HT1080 (cell line): ENCODE measurements at regions not wholly inside any gene's neighbourhood (a gene's known extent, or its start where the extent isn't known, plus 50 kb on each side); places are given as distances from the start of the nearest gene placed in this dataset.

Experiments
- DNase-seq: peaks from one replicate; pipeline ENCODE4 v3.0.0-alpha.2; 2015; ENCODE audit warnings: low read depth

DNA sequence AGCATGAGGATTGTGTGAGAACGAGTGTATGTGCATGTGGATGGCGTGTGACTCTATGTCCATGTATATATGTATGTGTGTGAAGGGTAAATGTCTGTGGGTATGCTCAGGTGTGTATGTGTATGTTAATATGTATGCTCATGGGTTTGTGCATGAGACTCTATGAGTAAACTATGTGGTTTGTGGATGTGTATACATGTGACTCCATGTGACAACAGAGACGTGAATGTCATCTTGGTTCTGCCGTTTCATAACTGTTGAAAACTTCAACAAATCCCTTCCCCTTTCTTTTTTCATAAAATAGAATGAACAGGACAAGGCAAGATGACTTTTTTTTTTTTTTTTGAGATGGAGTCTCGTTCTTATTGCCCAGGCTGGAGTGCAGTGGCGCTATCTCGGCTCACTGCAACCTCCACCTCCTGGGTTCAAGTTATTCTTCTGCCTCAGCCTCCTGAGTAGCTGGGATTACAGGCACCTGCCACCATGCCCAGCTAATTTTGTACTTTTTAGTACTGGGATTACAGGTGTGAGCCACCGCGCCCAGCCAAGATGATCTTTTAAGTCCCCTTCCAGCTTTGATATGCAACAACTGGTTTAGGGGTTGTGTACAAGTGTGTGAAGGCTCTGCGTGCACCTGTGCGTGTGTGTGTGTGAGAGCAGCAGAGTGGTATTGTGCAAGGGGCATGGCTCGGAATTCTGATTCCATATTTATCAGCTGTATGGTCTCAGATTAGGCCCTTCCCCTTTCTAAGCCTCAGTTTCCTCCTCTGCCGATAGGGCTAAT lies 106.3 kb downstream of the EBNA1BP2 start:
- DNase-seq = no peak

DNA sequence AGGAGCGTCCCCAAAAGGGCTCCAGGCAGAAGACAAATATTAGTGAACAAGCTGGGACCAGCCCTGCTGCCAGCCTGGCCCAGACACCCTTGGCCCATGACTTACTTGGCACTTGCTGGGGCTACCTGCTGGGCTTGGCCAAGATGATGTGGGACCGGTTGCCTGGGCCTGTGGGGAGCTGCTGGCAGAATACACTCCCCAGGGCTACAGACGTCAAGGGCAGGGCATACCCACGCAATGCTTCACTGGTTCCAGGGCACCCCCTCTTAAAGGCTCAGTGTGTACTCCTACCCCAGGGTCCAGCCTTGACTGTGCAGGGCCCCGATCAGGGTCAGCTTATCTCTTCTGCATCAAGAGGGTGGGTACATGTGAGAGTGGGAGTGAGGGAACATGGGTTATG lies 106.5 kb upstream of the SLC2A1 start:
- DNase-seq = no peak

DNA sequence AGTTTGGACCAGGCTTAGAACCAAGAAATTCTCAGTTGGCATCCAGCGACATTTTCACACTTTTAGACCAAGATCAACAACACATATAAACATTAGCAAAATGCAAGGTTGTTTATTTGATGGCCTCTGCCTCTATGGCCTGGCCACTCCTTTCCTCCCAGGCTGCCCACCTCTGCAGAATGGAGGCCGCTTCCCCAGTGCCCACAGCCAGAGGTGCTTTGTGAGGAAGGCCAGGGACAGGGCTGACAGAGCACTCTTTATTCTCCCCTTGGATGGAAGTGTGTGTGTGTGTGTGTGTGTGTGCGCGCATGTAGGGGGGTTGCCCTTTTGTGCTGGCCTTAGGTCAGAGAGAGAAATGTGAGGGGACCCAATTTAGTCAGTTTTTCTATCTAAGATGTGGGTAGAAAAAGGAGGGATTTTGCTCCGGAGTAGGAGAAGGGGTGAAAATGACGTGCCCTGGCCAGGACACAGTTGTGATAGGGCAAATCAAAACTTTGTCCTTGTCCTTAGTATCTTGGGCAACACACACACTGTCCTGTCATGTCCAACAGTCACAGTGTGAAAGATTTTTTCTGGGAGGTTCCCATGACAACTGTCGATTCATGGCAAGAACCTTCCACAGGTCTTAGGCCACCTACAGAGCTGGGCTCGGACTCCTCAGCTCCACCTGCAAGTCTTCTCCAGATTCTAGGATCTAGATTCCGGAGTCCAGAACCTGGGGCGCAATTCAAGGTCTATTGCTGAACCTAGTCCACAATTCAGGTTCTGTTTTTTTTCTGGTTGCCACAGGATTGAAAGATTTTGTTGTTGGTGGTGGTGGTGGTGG lies 104.9 kb upstream of the SLC2A1 start:
- DNase-seq = no peak

DNA sequence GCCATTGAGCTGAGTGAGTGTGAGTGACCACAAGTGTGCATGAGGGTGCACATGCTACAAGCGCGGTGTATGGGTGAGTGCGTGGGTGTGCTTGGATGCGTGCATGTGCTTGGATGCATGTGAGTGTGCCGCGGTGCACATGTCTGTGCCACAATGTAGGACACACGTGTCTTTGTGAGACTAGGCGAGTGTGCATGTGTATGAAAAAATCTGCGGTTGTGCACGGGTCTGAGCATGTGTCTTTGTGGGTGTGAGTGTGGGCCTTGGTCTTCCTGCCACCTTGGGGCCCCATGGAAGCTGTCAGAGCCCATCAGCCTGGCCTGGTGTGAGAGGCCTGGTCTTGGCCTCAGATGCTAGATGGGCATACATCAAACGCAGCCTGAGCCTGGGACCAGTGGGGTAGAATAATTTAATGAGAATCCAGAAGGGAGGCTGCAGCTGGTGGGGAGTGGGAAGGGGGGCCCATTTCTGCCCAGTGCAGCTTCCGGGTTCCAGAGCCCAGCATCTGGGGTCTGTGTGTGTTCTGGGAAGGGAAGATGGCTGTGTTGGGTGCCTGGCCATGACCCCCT lies 103.9 kb upstream of the SLC2A1 start:
- DNase-seq = no peak

DNA sequence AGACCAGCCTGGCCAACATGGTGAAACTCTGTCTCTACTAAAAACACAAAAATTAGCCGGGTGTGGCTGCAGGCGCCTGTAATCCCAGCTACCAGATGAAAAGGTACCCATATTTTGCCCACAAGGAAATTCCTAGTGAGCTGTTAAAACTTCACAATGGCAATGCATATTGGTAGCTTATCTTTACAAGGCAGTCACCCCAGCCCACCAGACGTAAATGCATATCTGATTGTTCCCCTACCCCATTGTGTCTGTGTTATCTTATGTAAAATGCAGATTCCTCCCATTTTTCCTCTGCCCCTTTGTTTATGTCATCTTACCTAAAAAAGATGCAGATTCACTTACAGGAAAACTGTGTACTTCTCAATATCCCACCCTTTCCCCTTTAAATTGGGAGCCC lies 103.1 kb upstream of the SLC2A1 start:
- DNase-seq = no peak

DNA sequence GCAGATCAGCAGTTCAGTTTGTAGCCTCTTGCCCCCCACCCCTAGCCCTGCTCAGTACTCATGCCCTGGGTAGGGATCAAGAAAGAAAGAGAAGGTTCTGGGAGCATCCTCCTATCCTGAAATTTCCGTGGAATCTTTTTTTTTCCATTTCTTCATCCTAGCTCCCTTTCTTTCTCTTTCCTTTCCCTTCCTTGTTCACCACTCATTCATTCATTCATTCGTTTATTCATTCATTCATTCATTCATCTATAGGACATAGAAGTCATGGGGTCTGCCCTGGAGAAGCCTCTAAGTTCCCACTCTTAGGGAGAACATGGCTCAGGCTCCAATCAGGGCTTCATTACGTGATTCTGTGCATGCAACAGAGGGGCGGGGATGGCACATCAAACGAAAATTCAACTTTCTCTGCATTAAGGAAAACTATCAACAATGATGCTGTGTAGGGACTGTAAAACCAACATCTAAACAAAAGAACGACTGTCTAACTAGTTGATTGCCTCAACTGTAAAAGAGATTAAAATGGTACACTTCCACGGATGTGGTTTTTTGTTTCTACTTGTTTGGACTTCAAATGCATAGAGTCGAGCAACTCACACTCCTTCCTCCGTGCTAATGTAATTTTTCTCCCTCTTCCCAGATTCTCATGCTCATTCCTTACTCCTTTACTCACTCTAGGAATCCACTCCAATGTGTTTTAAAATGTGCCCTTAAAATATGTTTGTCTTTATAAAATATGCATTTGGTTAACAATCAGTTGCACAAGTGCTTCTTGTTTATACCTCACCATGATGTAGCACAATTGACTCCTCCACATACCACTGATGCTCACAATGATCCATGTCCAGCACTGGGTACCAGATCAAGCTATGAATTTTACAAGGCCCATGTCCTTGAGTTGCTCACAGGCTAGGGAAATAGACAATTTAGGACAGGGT lies 101.2 kb upstream of the SLC2A1 start:
- no peak for DNase-seq

DNA sequence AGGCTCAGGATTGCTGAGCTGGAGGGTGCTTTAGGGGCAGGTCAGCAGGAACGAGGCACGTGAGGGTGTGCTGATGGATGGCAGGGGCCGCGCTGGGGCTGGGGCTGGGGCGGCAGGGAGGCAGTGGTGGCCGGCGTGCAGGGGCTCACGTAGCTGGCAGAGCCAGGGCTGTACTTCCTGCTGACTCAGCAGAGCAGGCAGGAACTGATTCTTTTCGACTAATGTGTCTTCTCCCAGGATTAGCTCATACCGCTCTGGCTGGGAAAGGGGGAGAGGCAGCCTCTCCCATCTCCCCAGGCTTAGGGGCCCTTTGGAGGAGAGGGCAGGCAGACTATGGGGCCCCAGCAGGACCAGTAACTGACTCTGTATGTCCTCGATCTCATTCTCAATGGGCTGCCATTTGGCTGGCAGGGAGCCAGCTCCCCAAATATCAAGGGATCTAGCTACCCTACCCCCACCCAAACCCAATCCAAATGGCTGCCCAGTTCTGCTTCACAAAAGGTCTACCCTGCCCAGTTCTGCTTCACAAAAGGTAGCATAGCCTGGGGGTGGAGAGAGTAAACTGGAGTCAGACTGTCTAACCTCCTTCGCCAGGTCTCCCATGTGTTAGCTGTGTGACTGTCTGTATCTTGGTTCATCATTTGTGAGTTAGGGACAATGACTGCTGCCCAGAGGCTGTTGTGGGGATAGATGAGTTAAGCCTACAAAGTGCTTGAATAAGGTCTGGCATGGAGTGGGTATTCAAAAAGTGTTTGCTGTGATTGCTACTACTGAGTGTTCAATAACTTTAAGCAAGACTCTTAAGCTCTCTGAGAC lies 100.1 kb upstream of the SLC2A1 start:
- peak; percentile 57 for DNase-seq

DNA sequence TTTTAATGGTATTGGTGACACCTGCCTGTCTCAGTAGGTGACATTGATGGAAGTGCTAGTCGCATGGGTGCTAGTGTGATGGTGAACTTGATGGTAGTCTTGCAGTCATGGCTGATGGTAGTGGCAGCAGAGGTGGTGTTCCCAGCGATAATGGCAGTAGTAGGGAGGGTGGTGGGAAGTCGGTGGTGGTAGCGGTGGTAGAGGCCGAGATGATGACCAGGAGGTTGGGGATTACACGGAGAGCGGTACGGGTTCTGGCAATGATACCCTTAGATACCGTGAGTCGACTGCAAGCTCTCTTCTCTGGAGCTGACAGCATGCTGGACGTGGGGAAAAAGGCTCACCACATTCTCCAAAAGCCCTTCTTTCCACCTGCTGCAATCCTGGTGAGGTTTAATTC lies 99.4 kb upstream of the SLC2A1 start:
- DNase-seq = no peak

DNA sequence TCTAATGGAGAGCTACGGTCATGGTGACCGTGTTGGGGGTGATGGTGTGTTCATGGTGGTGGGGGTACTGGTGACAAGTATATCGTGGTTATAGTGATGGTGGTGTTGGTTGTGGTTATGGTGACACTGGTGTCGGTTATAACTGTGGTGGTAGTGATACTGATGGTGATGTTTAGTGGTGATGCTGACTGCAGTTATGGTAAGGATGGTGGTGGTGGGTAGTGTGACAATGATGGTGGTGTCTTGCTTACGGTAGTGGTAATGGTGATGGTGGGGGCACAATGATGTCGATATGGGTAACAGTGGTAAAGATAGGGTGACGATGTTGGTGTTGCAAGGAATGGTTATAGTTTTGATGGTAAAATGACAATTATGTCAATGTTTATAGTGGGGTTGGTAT lies 98.9 kb upstream of the SLC2A1 start:
- no peak for DNase-seq

DNA sequence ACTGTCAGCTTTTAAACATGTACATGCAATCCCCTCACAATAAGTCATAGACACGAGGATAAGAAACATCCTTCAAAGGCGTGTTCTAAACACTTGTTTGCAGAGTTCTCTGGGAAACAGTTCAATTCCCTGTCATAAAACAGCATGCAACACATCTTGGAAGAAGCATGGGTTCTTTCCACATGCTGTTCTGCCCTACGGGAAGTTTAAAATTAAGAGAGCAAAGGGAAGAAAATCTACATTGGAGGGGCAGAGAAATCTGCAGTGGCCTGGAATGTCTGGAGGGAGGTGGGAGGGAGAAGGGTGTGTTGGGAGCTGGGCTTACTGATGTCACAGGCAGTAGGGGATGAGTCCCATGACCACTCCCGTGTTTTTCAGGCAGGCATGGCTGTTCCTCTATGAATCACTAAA lies 98.3 kb upstream of the SLC2A1 start:
- no peak for DNase-seq

DNA sequence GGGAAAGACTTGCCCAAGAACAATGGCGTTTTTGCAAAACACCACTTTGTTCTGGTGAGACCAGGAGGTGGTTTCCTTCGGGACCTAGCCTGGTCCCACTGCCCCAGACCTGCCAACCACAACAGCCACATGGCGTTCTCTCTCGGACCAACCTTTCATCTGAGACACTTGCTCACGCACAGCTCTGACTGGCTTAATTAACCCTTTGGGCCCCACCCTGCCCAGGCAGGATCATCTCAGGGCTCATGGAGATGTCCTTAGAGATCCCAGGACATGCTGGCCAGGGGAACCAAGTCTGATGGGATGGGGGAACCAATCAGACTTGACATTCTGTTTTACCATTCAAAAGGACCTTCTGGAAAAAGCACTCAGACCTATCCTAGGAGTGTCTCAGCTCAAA lies 97.8 kb upstream of the SLC2A1 start:
- DNase-seq = no peak

DNA sequence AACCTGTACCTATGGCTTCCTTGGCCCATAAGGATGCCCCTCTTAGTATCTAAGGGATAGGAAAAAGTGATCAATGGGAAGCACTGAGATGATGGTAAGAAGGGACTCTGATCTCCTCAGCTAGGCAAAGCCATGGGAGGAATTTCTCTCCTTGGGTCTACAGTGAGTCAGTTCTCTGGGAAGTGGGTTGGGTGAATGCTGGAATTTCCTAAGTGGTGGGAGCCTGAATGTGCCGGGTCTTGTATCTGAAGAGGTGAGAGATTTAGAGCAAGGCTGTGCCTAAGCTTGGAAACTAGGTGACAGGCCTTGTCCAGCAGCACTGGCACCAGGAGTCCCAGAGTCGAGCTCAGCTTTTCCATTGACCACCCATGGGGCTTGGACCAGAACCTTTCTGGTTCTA lies 96.3 kb upstream of the SLC2A1 start:
- DNase-seq = peak; percentile 50

DNA sequence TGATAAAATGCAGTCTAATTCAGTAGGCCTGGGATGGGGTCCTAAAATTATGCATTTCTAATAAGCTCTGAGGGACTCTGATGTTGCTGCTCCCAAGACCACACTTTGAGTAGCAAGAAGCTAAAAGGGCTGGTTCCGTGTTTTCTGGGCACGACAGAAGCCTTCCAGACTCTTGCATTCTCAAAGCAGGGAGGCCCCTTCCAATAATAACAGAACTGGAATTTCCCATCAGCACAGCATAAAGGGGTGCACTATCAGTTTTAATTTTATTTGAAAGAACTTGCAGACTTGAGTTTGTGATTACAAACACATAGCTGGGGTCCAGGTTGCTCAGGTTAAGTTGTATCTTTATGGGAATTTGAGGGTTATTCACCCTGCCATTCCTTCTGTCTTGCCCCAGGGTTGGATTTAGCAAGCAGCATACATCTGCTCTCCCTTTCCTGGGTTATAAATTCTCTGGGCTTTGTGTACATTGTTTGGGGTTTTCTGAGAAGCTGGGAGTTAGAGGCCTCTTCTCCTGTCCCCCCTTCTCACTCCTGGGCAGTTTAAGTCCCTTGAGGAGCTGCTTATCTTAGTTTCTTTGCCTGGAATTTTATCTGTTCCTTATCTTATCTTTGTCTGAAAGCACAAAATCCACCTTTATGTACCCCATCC lies 94.2 kb upstream of the SLC2A1 start:
- DNase-seq = no peak

DNA sequence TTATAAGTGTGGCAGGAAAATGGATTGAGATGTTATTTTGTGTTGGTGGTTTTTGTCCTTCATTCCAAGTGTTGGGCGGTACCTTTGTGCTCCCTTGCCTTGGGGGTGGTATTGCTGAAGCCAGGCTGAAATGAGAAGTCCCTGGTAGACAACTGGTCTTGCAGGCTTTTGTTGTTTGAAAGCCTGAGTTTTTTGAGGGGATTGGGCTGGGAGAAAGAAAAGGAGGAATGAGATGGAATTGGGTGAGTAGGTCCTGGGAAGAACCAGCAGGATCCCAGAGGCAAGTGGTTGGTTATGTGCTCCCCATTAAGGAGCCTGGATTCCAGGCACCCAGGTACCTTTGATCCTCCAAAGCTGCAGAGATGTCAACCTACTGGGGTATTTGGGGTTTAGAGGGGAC lies 93.7 kb upstream of the SLC2A1 start:
- DNase-seq = no peak

DNA sequence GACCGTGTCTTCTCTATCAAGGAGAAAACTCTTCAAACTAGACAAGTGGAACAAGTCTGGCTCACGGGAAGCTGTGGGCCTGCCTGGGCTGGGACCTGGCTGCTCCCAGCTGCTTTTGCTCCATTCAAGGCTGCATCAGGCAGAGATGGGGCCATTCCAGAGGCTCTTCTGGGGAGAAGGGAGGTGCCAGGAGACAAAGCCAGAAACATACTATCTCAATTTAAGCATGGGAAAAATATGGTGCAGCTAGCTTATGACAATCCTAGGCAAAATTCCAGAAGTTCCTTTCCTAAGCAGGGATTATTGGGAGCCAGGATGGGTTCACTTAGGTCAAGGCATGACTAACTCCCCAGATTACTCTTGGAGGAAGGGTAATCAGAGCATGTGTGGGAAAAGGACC lies 90.8 kb upstream of the SLC2A1 start:
- DNase-seq = no peak

DNA sequence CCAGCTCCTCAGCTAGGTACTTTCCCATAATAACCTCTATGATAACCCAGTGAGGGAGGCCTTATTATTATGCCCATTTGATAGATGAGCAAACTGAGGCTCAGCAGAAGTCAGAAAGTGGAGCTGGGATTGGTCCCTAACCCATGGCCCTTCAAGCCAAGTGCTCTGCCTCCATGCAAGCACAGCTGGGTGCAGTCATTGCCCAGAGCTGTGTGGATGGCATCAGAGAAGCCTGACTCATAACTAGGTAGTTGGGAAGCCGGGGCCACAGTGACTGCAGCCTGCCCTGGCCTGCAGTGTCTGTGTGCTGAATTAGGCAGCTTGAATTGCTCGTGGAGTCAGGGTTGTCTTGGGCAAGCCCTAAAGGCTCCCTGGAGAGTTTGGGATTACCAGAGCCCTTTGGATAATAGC lies 89.9 kb upstream of the SLC2A1 start:
- DNase-seq = peak; percentile 31

DNA sequence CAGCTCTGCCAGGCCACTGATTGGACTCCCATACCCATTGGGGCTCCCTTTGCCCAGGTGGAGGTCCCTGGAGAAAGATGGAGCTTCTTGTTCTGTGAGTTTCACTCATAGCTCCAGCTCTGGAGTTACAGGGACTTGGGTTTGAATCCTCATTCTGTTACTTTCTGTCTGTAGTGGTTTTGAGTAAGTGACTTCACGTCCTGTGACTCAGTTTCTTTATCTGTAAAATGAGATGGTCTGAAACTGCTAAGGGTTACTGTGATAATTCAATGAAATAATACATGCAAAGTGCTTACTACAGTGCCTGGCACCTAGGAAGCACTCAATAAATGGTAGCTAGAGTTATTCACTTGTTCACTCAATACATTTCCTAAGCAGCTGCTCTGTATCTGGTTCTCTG lies 88.5 kb upstream of the SLC2A1 start:
- DNase-seq = no peak

DNA sequence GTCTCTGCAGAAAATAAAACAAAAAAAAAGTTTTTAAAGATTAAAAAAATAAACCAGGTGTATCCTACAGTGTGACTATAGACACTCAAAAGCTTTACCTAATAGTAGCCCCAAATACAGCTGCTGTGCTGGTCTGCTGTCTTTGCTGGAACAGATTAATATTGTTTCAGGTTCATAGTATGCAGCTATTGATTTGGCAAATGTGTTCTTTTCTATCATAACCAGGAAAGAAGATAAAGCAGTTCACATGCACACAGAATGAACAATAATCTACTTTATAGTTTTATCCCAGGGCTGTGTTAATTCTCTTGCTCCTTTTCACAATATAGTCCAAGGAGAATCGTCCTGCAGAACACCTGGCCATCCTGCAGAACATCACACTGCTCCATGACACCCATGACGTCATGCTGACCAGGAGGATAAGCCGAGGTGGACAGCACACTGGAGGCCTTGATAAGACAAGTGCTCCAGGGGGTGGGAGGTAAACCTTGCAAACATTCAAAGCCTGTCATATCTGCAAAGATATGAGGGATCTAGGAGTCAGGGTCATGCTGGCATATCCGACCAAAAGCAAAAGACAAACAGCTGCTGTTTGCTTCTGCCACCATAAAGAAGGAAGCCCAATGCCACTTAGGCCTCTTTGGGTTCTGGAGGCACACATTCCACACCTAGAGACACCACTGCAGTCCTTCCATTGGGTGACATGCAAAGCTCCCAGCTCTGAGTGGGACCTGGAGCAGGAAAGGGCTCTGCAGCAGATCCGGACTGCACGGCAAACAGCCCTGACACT lies 86.1 kb upstream of the SLC2A1 start:
- no peak for DNase-seq

DNA sequence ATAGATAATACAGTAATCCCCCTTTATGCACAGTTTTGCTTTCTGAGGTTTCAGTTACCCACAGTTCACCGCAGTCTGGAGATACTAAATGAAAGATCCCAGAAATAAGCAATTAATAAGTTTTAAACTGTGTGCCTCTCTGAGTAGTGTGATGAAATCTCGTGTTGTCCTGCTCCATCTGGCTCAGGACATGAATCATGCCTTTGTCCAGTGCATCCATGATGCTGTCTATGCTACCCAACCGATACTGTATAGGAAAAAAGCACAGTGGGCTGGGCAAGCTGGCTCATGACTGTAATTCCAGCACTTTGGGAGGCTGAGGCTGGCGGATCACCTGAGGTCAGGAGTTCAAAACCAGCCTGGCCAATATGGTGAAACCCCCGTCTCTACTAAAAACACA lies 85.0 kb upstream of the SLC2A1 start:
- DNase-seq = no peak
